HG02840 (cell line): ENCODE measurements at regions not wholly inside any gene's neighbourhood (a gene's known extent, or its start where the extent isn't known, plus 50 kb on each side); places are given as distances from the start of the nearest gene placed in this dataset.

Source experiments
- ATAC-seq: cut with Tn5 transposase; IDR thresholded peaks from one replicate; pipeline ENCODE4 v1.9.1; 2021; ENCODE audit warnings: mild to moderate bottlenecking, moderate library complexity, moderate number of reproducible peaks; ENCODE audit not compliant: unreplicated experiment, low FRiP score

- no peak for ATAC-seq
Measured at GRCh38 chr5:57575839-57576238, 93.2 kb upstream of the ACTBL2 start.

GRCh38 chr5:57572461-57572860 lies 89.8 kb upstream of the ACTBL2 start:
- ATAC-seq, result no peak

GRCh38 chr5:57569601-57570000 lies 87.0 kb upstream of the ACTBL2 start:
- ATAC-seq, result no peak

GRCh38 chr5:57568136-57568535 lies 85.5 kb upstream of the ACTBL2 start:
- no peak for ATAC-seq

- ATAC-seq, result no peak
Measured at GRCh38 chr5:57566914-57567313, 84.3 kb upstream of the ACTBL2 start.

GRCh38 chr5:57561231-57561842 lies 78.7 kb upstream of the ACTBL2 start:
- ATAC-seq, result no peak

- ATAC-seq, result no peak
Measured at GRCh38 chr5:57559110-57559635, 76.6 kb upstream of the ACTBL2 start.

GRCh38 chr5:57552033-57552432 lies 69.4 kb upstream of the ACTBL2 start:
- no peak for ATAC-seq

GRCh38 chr5:57551251-57551650 lies 68.6 kb upstream of the ACTBL2 start:
- ATAC-seq, result no peak

- ATAC-seq, result no peak
Measured at GRCh38 chr5:57550132-57550531, 67.5 kb upstream of the ACTBL2 start.

- ATAC-seq, result no peak
Measured at GRCh38 chr5:57549566-57549965, 67.0 kb upstream of the ACTBL2 start.

GRCh38 chr5:57540823-57541222 lies 58.2 kb upstream of the ACTBL2 start:
- no peak for ATAC-seq

- ATAC-seq, result no peak
Measured at GRCh38 chr5:57539281-57539701, 56.7 kb upstream of the ACTBL2 start.

GRCh38 chr5:57538341-57538955 lies 55.8 kb upstream of the ACTBL2 start:
- ATAC-seq, result no peak

GRCh38 chr5:57537811-57538210 lies 55.2 kb upstream of the ACTBL2 start:
- no peak for ATAC-seq

- no peak for ATAC-seq
Measured at GRCh38 chr5:57532513-57533497, 50.2 kb upstream of the ACTBL2 start.
